ENCODE measurements at regions not wholly inside any gene's neighbourhood (a gene's known extent, or its start where the extent isn't known, plus 50 kb on each side); places are given as distances from the start of the nearest gene placed in this dataset.

DNA sequence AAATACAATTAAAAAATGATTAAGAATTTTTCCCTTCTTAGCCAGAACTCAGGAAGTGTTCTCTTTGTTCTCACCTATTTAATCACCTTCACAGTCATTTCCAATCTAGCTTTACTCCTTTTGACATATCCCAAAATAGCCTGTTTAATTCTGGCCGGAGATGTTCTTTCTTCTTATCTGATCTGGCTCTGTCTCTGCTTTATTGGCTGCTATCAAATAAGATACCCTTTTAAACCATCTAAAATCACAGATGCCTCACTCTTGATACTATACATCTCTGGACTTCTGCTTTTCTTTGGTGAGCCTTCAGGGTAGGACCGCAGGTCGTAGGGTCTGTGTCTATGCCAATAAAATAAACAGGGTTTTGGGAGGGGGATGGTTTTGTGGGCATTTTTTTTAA, 319.2 kb upstream of the SEMA6D start:
- TF ChIP-seq, protein P1, sequence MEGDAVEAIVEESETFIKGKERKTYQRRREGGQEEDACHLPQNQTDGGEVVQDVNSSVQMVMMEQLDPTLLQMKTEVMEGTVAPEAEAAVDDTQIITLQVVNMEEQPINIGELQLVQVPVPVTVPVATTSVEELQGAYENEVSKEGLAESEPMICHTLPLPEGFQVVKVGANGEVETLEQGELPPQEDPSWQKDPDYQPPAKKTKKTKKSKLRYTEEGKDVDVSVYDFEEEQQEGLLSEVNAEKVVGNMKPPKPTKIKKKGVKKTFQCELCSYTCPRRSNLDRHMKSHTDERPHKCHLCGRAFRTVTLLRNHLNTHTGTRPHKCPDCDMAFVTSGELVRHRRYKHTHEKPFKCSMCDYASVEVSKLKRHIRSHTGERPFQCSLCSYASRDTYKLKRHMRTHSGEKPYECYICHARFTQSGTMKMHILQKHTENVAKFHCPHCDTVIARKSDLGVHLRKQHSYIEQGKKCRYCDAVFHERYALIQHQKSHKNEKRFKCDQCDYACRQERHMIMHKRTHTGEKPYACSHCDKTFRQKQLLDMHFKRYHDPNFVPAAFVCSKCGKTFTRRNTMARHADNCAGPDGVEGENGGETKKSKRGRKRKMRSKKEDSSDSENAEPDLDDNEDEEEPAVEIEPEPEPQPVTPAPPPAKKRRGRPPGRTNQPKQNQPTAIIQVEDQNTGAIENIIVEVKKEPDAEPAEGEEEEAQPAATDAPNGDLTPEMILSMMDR (conservative IDR thresholded peaks at IDR 0.05 in 1 of 2, IDR thresholded peaks at IDR 0.05 in 1 of 2; ENCODE audit: extremely low read depth in 1 of 2, insufficient read depth in 1 of 2, low read depth in 1 of 2, low read length in 2 of 2) = no peak
- no peak for TF ChIP-seq EZH2 (IDR thresholded peaks at IDR 0.05; ENCODE audit: borderline replicate concordance, low read length)
